GM19372 (cell line): ENCODE measurements at regions not wholly inside any gene's neighbourhood (a gene's known extent, or its start where the extent isn't known, plus 50 kb on each side); places are given as distances from the start of the nearest gene placed in this dataset.

Experiments used
- ATAC-seq: cut with Tn5 transposase; IDR thresholded peaks from one replicate; pipeline ENCODE4 v1.9.1; 2021; ENCODE audit warnings: mild to moderate bottlenecking, low read depth, moderate library complexity; ENCODE audit not compliant: unreplicated experiment

- no peak for ATAC-seq
Observed at GRCh38 chr3:117348884-117349283, 639.3 kb downstream of the TUSC7 start.

DNA sequence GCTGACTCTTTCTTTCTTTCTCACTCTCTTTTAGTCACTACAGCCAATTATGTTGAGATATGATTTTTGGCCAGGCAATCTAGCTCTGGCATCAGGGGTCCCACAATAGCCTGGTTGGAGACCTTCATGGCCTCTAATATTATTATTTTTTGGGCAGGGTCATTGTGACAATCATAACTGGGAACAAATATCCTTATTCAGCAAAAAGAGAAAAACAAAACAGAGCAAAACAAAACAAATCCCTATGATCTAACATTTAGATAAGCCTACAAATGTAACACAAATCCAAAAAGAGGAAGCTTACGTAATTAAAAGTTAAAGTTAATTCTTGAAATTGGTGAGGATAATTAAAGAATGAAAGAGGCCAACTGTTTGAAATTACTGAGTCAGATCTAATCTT is 640.0 kb downstream of the TUSC7 start:
- ATAC-seq = no peak

DNA sequence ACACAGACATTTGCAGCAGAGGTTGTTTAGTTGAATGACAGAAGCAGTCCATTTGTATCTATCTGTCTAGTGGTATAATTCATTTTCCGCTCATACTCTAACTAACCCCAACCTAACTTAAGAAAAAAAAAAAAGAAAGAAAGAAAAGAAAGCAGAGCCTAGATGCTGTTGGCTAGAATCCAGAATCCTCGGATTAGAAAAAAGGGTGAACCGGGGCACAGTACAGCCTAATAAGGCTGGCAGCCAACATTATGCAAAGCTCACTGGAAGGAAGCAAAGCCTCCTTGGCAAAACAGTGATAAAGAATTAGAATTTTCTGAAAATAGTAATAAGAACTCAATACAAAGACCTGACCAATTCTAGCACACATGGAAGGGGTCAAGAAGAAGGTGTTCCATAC is 640.8 kb downstream of the TUSC7 start:
- no peak for ATAC-seq

GRCh38 chr3:117355566-117355965 is 646.0 kb downstream of the TUSC7 start:
- ATAC-seq = peak; percentile 61

DNA sequence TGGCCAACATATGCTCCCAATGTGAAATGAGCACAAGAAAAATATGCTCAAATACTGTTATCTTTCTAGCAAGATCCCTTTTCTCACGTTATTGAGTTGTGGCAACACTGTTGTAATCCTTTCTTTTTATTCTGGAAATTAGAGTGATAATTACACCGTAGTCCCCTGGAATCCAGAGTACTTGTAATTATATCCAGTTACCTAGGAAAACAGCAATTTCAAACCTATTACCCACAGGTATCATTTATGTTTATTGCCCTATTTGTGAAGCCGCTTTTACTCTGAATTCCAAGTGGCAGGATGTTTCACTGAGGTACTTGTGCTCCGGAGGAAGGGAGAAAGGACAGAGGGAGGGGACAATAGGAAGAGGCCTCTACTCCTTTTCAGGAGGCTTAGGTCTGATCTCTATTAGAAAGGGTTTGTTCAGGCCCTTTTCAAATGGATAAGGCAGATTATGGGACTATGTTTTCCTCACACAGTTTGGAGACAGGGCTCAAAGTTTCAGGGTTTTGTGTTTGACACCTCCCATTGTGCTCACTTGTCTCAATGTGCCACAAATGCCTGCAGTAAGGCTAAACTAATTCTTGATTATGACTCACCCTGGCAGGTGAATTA is 646.6 kb downstream of the TUSC7 start:
- ATAC-seq = no peak

GRCh38 chr3:117358717-117359314 is 649.2 kb downstream of the TUSC7 start:
- no peak for ATAC-seq

DNA sequence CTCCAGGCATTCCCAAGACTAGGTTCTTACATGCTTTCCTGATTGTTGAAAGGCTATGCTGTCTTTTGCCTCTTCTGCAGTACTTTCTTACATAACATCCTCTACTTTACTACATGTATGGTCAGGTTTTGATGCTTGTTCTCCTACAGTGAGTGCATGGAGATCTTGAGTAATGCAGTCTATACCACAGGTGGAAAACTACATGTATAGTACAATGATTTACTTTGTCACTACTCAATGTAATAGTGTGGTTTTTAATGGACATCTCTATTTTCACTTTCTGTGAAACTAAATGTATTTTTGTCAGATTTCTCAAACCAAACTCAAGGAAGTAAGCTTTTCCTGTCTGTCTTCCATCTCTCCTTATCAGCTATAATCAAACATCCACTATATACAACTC is 657.0 kb downstream of the TUSC7 start:
- ATAC-seq = no peak

GRCh38 chr3:117367861-117368260 is 658.3 kb downstream of the TUSC7 start:
- no peak for ATAC-seq

DNA sequence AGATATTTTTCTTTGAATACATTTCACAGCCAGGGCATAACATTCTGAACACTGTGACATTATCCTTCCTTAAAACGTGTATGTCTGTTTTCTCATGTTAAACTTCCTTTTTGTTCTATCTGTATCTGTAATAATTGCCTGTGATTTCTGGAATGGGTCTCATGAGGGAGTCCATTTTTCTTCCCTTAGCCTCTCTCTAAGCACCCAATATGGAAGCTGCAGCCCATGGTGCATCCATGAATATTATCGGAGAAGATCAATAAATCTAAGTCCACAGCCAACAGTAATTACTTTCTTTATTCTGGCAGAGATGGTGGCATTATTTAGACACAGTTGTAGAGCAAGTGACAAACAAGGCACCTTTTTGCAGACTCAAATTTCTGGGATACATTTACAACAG is 671.1 kb downstream of the TUSC7 start:
- ATAC-seq = no peak

GRCh38 chr3:117393119-117393518 is 683.5 kb downstream of the TUSC7 start:
- ATAC-seq = no peak

DNA sequence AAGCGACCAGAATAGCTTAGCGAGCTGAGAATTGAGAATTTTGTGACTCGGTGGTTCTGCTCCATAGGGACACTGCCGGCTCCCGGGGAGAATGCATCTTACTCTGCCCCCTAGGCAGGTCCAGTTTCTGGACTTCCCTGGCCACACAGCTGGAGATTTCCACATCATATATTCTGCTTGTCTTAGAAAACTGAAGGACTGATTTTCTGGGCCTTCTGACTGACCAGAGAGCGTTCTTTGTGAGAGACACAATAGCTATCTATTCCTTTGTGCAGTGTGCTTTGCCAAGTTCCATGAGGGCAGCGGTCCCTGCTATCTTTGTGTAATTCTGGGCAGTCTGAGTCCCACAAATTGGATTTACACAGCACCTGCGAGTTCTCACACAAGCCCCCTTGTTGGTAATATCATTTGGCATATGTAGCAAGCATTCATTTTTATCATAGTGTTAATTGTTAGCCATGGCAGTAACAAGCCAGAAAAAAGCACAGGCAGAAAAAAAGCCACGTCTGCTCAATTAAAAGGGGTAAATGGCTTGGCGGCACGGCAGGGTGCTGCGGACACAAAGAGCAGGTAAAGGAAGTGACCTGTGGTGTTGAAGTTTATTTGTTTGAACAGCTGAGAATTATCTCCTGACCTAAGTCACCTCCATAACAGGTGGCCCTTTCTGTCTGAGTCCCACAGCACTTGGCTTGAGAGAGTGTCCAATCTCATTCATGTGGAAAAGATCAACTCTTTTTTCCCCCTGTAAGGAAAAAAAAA is 688.7 kb downstream of the TUSC7 start:
- ATAC-seq = no peak

DNA sequence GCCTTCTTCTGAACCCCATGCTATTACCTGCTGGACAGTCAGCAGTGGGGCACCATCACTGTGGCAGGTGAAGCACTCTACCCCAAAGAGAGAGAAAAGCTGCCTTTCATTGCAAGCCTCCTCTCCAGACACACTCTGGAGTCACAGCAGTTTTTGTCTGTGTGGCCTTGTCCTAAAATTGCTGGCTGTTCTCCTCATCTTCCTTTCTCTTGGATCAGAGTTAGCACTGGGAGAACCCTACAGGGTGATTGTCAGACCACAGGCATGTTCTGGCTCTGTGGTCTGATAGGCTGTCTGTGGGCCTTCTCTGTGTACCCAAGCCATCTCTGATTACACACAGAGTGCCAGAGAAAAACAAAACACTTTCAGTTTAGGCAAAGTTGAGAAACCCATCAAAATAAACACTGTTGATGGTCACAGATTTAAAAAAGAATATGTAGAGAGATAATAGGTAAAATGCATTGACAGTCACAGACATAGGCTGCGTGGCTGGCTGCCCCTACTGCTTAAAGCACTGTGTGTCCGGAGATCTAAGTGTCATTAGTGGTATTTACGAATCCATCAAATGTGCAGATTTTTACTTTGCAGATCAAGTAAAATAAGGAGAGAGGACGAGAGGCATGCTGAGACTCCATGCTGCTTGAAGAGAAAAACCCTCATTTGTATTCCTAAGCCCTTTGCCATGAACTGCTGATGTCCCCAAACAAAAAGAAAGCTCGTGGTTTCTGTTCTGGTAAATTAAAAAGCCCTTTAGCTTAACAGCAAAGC is 689.9 kb downstream of the TUSC7 start:
- ATAC-seq = no peak

DNA sequence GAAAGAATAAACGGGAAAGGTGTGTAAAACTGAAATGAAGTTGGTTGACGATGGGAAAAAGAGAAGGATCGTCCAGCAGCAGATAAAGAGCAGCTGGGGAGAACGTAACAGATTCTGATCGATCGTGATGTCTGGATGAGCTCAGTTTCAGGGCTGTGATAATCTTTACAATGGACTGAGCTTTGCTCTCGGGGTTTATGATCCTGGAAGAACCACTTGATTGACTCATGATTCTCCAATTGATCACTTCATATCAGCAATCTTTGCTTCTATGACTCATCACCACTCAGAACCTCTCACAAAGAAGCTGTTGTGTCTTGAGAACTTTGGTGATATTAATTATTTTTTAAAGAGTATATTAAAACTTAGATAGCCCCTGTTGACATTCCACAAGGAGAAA is 690.7 kb downstream of the TUSC7 start:
- ATAC-seq = no peak

DNA sequence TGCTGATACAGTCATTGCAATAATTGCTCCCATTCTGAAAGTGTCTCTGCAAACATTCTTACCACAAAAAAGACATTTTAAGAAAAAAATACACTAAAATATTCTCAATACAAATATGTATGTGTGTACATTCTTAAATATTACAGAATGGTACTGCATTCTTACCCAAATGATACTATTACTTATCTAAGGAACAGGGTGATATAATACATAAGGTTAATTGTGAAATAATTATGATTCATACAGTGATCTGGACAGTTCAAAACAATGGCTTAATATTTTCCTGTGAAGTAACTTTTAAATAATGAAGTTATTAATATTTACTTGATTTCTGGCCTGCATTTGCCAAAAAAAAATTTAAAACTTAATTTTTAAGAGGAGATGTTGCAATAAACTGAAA is 694.6 kb downstream of the TUSC7 start:
- ATAC-seq = no peak

DNA sequence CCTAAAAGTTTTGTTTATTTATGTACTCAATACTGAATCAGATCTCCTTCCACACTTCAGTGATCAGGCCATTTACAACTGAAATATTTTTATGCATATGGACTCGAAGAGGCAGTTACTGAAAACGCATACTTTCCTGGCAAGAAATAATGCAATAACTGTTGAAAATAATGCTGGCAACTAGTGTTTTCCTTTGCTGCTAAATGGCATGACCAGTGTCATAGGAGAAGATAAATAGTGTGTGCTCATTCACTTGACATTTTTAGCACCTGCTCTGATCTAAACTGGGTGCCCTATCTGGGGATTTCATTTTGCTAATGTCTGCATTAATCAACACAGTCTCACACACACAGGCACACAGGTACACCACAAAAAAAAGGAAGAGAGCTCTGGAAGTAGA is 695.2 kb downstream of the TUSC7 start:
- no peak for ATAC-seq

DNA sequence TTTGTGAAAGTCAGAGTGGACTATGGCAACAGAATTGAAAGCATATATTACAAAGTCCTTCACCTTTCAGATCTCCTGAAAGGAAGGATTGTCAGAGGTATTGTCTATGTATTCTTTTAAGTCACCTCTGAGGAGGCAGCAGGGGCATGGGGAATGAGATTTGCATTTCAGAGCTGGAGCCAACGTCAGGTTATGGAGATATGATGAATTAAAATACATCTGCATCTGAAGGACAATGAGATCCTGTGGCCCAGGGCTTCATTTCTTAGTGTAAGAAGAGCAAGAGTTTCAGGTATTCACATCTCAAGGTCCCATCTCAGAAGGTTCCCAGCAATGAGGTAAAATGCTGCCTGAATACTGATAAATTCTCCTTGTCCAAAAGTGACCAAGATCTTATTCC is 695.8 kb downstream of the TUSC7 start:
- no peak for ATAC-seq

- no peak for ATAC-seq
Observed at GRCh38 chr3:117407317-117407716, 697.7 kb downstream of the TUSC7 start.

DNA sequence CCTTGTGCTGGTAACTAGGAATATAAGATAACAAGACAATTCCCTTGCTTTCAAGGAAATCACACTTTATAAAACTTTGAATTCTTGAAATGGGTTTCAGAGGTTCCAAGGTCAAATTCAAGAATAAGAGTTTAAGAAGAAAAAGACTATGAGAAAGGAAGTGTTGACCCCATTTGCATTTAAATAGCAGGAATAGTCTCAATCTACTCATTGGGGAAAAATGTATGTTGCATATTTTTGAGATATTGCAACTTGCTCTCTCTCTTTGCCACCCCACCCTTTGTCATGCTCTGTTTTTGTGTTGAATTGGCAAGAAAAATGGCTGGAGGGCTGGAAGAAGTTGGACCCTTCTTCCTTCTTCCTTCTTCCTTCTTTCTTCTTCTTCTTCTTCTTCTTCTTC is 699.2 kb downstream of the TUSC7 start:
- no peak for ATAC-seq

DNA sequence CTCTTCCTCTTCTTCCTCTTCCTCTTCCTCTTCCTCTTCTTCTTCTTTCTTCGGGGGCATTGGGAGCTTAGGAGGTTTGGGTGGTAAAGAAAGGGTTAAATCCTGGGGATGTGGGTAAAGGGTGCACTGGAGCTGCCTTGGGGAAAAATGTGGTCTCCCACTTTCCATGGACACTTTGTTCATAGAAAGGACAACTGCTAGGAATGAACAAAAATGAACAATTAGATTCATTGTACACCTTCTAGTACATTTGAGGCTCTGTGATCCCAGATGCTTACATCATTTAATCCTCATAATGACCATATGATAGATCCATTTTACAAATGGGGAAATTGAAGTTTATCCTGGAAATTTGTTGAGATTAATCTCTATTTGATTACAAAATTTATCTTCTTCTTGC is 699.7 kb downstream of the TUSC7 start:
- ATAC-seq = no peak

- no peak for ATAC-seq
Observed at GRCh38 chr3:117409701-117410459, 700.3 kb downstream of the TUSC7 start.

DNA sequence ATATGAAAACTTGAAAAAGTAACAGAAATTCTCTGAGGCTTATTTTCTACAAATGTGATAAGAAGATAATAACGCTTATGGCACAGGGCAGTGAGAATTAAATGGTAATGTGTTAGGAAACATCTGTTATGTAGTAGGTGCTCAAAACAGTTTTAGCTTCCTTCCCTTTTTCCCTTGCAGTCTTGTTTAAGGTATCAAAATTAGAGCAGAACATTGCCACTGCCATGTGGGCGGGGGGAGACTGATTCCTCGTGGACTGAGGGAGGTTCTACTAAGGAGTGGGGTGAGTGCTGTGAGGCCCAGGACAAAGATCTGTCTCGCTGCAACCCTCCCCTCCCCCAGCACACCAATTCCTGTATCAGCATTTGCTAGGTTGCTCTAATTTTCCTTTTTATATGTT is 702.4 kb downstream of the TUSC7 start:
- ATAC-seq = no peak
